SH-SY5Y (cell line): ENCODE measurements at regions not wholly inside any gene's neighbourhood (a gene's known extent, or its start where the extent isn't known, plus 50 kb on each side); places are given as distances from the start of the nearest gene placed in this dataset.

ENCODE experiments used
- GATA2 ChIP-seq: IDR thresholded peaks from 2 replicates; pipeline ENCODE4 v1.6.1; 2011; ENCODE audit warnings: mild to moderate bottlenecking, low read depth, low read length
- GATA3 ChIP-seq: IDR thresholded peaks from 2 replicates; pipeline ENCODE4 v1.6.1; 2011; ENCODE audit warnings: low read depth, mild to moderate bottlenecking, low read length, moderate library complexity

DNA sequence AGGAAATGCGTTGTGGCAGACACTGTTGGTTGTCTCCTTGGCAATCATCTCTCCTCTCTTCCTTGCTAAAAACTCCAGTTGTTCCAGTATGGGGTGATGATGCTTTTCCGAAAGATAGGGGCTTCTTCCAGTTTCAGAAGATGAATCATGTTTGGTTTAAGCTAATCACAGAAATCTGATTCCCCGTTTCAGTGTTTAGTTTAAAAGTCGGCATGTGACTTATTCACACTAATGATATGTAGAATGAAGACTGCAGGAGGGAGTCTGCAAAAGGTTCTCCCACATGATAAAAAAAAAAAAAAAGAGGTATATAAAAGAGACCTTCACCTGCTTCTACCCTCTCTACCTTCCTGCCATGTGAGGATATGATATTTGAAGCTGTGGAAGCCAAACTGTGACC is 239.0 kb upstream of the SIX2 start:
- TF ChIP-seq GATA2, result no peak
- TF ChIP-seq GATA3, result no peak
